Cardiac muscle cell (in vitro differentiated cells and primary cell): ENCODE measurements at regions not wholly inside any gene's neighbourhood (a gene's known extent, or its start where the extent isn't known, plus 50 kb on each side); places are given as distances from the start of the nearest gene placed in this dataset.

Experiments used
- DNase-seq, 2 donors: peaks; one replicate each; pipeline versions ENCODE4 v3.0.0 to v3.0.0-alpha.2; 2010 to 2017; ENCODE audit warnings: low read depth in 1 of 2, low spot score in 1 of 2
- H3K27ac ChIP-seq: fragments of 200-600 bp; sonication (generic); 2 replicates; pipeline ENCODE4 v1.5.1; 2016
- H3K27me3 ChIP-seq: fragments of 200-600 bp; sonication (generic); 2 replicates; pipeline ENCODE4 v1.6.0; 2016; ENCODE audit warnings: control low read depth
- H3K36me3 ChIP-seq: fragments of 200-600 bp; sonication (generic); 2 replicates; pipeline ENCODE4 v1.5.1; 2016; ENCODE audit warnings: control low read depth
- H3K4me1 ChIP-seq: fragments of 200-600 bp; sonication (generic); 2 replicates; pipeline ENCODE4 v1.8.1; 2017; ENCODE audit warnings: low read depth, mild to moderate bottlenecking, mixed run types
- H3K4me3 ChIP-seq: fragments of 200-600 bp; sonication (generic); 2 replicates; pipeline ENCODE4 v1.5.1; 2016; ENCODE audit warnings: mild to moderate bottlenecking
- H3K9me3 ChIP-seq: fragments of 200-600 bp; sonication (generic); 2 replicates; pipeline ENCODE4 v1.5.1; 2017; ENCODE audit warnings: low read depth, mild to moderate bottlenecking, control low read depth
- CTCF ChIP-seq: IDR thresholded peaks from 2 replicates; pipeline ENCODE4 v1.5.1; 2012; ENCODE audit warnings: low read depth, mild to moderate bottlenecking, low read length

GRCh38 chr17:56648321-56648720 is 54.8 kb downstream of the NOG start:
- no peaks in the 10 kb centered on the region for H3K36me3 ChIP-seq
- no peak overlapping the region for H3K27ac ChIP-seq
- H3K4me1 ChIP-seq: peaks cover 19% of the 10 kb centered on the region
- no peak for TF ChIP-seq CTCF
- no peaks in the 10 kb centered on the region for H3K9me3 ChIP-seq
- no peaks in the 10 kb centered on the region for H3K27me3 ChIP-seq
- no peak for DNase-seq
- H3K4me3 ChIP-seq: no peak overlapping the region

DNA sequence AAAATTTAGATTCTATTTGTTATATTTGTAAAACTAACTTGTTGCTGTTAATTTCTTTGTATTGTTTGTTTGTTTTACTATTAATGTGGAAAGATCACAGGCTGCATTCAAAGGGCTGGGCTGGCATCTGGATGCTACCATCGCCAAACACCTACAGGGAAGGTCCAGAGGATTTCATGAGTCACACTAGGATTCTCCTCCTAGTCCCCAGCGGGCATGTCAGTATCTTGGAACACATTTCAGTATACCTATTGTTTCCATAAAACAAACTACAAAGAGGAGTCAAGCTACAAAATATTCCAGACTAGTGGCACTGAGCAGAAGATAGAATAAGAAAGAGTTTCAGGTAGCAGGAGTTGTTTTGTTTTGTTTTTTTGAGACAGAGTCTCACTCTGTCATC is 55.3 kb downstream of the NOG start:
- DNase-seq: no peak
- Histone ChIP-seq H3K27me3 (no peaks in the 10 kb centered on the region), H3K27ac (no peak overlapping the region), H3K9me3 (no peaks in the 10 kb centered on the region), H3K4me3 (no peak overlapping the region), H3K36me3 (no peaks in the 10 kb centered on the region), H3K4me1 (peaks cover 14% of the 10 kb centered on the region)
- TF ChIP-seq CTCF: no peak

- Histone ChIP-seq H3K27me3 (no peaks in the 10 kb centered on the region), H3K4me3 (no peak overlapping the region), H3K9me3 (no peaks in the 10 kb centered on the region), H3K36me3 (no peaks in the 10 kb centered on the region), H3K4me1 (no peaks in the 10 kb centered on the region), H3K27ac (no peak overlapping the region)
- no peak for TF ChIP-seq CTCF
- no peak for DNase-seq
These were observed 59.1 kb downstream of the NOG start for GRCh38 chr17:56652628-56653027.

DNA sequence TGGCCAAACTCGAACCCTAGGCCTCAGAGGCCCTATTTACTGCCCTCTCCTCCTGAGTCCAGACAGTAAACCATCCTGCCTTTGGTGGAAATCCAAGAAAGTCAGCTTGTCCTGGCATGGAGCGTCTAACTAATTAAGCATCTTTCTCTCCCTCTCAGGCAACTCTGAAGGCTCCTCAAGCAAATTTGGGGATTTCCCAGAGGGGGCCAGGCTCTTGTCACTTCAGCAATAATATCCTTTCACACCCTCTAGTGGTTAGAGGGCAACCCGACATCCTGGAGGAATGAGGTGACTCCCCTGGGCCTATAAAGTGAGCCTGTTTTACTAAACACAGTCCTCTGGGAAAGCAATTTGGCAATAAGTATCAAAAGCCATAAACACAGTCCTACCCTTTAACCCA is 60.4 kb downstream of the NOG start:
- no peaks in the 10 kb centered on the region for H3K36me3 ChIP-seq
- no peak overlapping the region for H3K4me3 ChIP-seq

DNA sequence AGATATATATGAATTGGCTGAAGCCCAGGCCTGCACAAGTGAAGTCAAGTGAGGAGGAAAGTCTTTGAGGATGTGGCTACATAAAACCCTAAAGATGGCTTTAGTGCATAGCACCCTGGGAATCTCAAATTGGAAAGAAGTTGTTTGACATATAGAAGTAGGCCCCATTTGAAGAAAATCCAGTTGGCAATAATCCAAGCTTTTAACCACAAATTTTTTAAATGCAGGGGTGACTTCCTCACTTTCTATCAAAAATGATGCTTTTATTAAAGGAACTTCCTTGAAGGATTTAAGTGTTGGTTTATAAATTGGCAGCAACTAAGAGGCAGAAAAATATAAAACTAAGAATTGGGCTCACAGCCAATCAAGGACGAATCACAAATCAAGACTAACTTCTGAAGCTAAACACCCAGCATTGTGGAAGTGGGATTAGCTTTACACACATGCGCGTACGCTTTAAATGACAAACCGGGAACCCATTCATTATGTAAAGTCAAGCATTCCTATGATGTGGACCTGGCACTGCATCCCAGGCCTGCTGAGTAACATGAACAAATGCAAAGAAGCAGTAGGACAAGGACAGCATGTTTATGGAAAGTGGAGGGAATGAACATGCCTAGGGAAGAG is 63.3 kb downstream of the NOG start:
- Histone ChIP-seq H3K9me3 (no peaks in the 10 kb centered on the region), H3K4me1 (no peaks in the 10 kb centered on the region), H3K4me3 (no peak overlapping the region), H3K36me3 (no peaks in the 10 kb centered on the region), H3K27ac (no peak overlapping the region), H3K27me3 (no peaks in the 10 kb centered on the region)
- TF ChIP-seq CTCF: no peak
- no peak for DNase-seq

More for the DNA sequence above, 60.4 kb downstream of the NOG start:
- H3K27me3 ChIP-seq: no peaks in the 10 kb centered on the region
- no peak overlapping the region for H3K27ac ChIP-seq
- H3K4me1 ChIP-seq: no peaks in the 10 kb centered on the region
- peak; percentile 42 for TF ChIP-seq CTCF
- DNase-seq: peak; percentile 19 to 77
- no peaks in the 10 kb centered on the region for H3K9me3 ChIP-seq
